HEK293 (cell line): ENCODE measurements at regions not wholly inside any gene's neighbourhood (a gene's known extent, or its start where the extent isn't known, plus 50 kb on each side); places are given as distances from the start of the nearest gene placed in this dataset.

Source experiments
- CTCF ChIA-PET: fragments of 350-600 bp; formaldehyde crosslinking; extraction: SDS; loops from one replicate; lab custom pipeline; 2021; ENCODE audit warnings: antibody characterized with exemption; lab: Yijun Ruan, JAX
- POLR2A ChIA-PET: fragments of 300-600 bp; formaldehyde crosslinking; extraction: SDS; loops from one replicate; lab custom pipeline; 2020; ENCODE audit warnings: antibody characterized with exemption, inconsistent platforms; lab: Yijun Ruan, JAX
- H3K27ac ChIP-seq: fragments of 200-500 bp; sonication (Bioruptor generic); 2 replicates; pipeline ENCODE4 v1.5.1; 2014; ENCODE audit warnings: low read depth, low read length, control low read depth, inconsistent platforms; ENCODE audit errors: extremely low read depth
- H3K36me3 ChIP-seq, 2 experiments: fragments of 200-500 bp in 1 of 2; sonication (Bioruptor generic) in 1 of 2; 1 replicate in 1 of 2; 2 replicates in 1 of 2; pipeline ENCODE4 v1.5.1; 2014 to 2017; ENCODE audit warnings: inconsistent platforms in 2 of 2, low read length in 2 of 2; ENCODE audit not compliant: control insufficient read depth in 2 of 2, insufficient read depth in 1 of 2
- H3K4me1 ChIP-seq: fragments of 200-500 bp; sonication (Bioruptor generic); 2 replicates; pipeline ENCODE4 v1.5.1; 2014; ENCODE audit warnings: mild to moderate bottlenecking, low read length, inconsistent platforms; ENCODE audit not compliant: control insufficient read depth, insufficient read depth
- H3K4me3 ChIP-seq: 2 replicates; pipeline ENCODE4 v1.5.1; 2011; ENCODE audit warnings: low read depth, mild to moderate bottlenecking, control low read depth, low read length, moderate library complexity
- H3K9me3 ChIP-seq: fragments of 200-500 bp; sonication (Bioruptor generic); 2 replicates; pipeline ENCODE4 v1.5.1; 2014; ENCODE audit warnings: low read depth, low read length, inconsistent platforms; ENCODE audit not compliant: control insufficient read depth, insufficient read depth
- BCL11A ChIP-seq: fragments of 450-650 bp; formaldehyde crosslinking; IDR thresholded peaks from 2 replicates; pipeline ENCODE4 v1.5.1; 2016; ENCODE audit warnings: low read depth, missing biosample characterization, missing genetic modification characterization
- HOXD13 ChIP-seq: sonication (generic); formaldehyde crosslinking; IDR thresholded peaks from 2 replicates; pipeline ENCODE4 v1.8.0; 2022; ENCODE audit warnings: missing genetic modification reagents, borderline replicate concordance
- KLF7 ChIP-seq: fragments of 450-650 bp; formaldehyde crosslinking; IDR thresholded peaks from 2 replicates; pipeline ENCODE4 v1.5.1; 2016; ENCODE audit warnings: missing biosample characterization, missing genetic modification characterization, borderline replicate concordance
- WT1 ChIP-seq: fragments of 450-650 bp; formaldehyde crosslinking; IDR thresholded peaks from 2 replicates; pipeline ENCODE4 v1.5.1; 2016; ENCODE audit warnings: missing biosample characterization, missing genetic modification characterization
- ZBTB48 ChIP-seq: fragments of 450-650 bp; formaldehyde crosslinking; IDR thresholded peaks from 2 replicates; pipeline ENCODE4 v1.5.1; 2016; ENCODE audit warnings: missing biosample characterization, missing genetic modification characterization
- ZEB2 ChIP-seq: fragments of 450-650 bp; formaldehyde crosslinking; IDR thresholded peaks from 2 replicates; pipeline ENCODE4 v1.5.1; 2016; ENCODE audit warnings: missing biosample characterization, missing genetic modification characterization
- ZFP37 ChIP-seq: fragments of 450-650 bp; formaldehyde crosslinking; IDR thresholded peaks from 2 replicates; pipeline ENCODE4 v1.5.1; 2016; ENCODE audit warnings: missing biosample characterization, missing genetic modification characterization
- ZFP41 ChIP-seq: fragments of 450-650 bp; formaldehyde crosslinking; IDR thresholded peaks from 2 replicates; pipeline ENCODE4 v1.5.1; 2016; ENCODE audit warnings: missing biosample characterization, missing genetic modification characterization, borderline replicate concordance
- ZNF184 ChIP-seq: fragments of 450-650 bp; IDR thresholded peaks from 2 replicates; pipeline ENCODE4 v1.5.1; 2018; ENCODE audit warnings: missing biosample characterization, mild to moderate bottlenecking, missing genetic modification characterization
- ZNF510 ChIP-seq: fragments of 450-650 bp; formaldehyde crosslinking; IDR thresholded peaks from 2 replicates; pipeline ENCODE4 v1.5.1; 2018; ENCODE audit warnings: mild to moderate bottlenecking, missing genetic modification characterization, missing biosample characterization; ENCODE audit not compliant: insufficient replicate concordance
- ZNF580 ChIP-seq: fragments of 450-650 bp; formaldehyde crosslinking; IDR thresholded peaks from 2 replicates; pipeline ENCODE4 v1.5.1; 2016; ENCODE audit warnings: missing biosample characterization, missing genetic modification characterization
- ZNF623 ChIP-seq: fragments of 450-650 bp; formaldehyde crosslinking; IDR thresholded peaks from 2 replicates; pipeline ENCODE4 v1.5.1; 2016; ENCODE audit warnings: missing biosample characterization, missing genetic modification characterization
- ZNF664 ChIP-seq: fragments of 450-650 bp; formaldehyde crosslinking; IDR thresholded peaks from 2 replicates; pipeline ENCODE4 v1.5.1; 2016; ENCODE audit warnings: missing biosample characterization, missing genetic modification characterization
- ZNF677 ChIP-seq: fragments of 450-650 bp; IDR thresholded peaks from 2 replicates; pipeline ENCODE4 v1.5.0; 2018; ENCODE audit warnings: missing biosample characterization, mild to moderate bottlenecking, missing genetic modification characterization, moderate library complexity
- ZSCAN23 ChIP-seq: fragments of 450-650 bp; formaldehyde crosslinking; IDR thresholded peaks from 2 replicates; pipeline ENCODE4 v1.5.1; 2016; ENCODE audit warnings: missing biosample characterization, missing genetic modification characterization
- ZSCAN5A ChIP-seq: fragments of 450-650 bp; formaldehyde crosslinking; IDR thresholded peaks from 2 replicates; pipeline ENCODE4 v1.5.1; 2016; ENCODE audit warnings: missing biosample characterization, missing genetic modification characterization
- TF ChIP-seq, protein P1 (sequence below): fragments of 450-650 bp; formaldehyde crosslinking; IDR thresholded peaks from 2 replicates; pipeline ENCODE4 v1.5.1; 2016; ENCODE audit warnings: missing biosample characterization, missing genetic modification characterization
- TF ChIP-seq, protein P2 (sequence below): fragments of 450-650 bp; formaldehyde crosslinking; IDR thresholded peaks from 2 replicates; pipeline ENCODE4 v1.5.1; 2016; ENCODE audit warnings: missing biosample characterization, missing genetic modification characterization
- TF ChIP-seq, protein P3 (sequence below): fragments of 450-650 bp; formaldehyde crosslinking; IDR thresholded peaks from 2 replicates; pipeline ENCODE4 v1.5.1; 2017; ENCODE audit warnings: missing biosample characterization, missing genetic modification characterization

GRCh38 chr7:25396668-25397067 is 168.4 kb upstream of the NPVF start (continued):
- TF ChIP-seq, protein P1, sequence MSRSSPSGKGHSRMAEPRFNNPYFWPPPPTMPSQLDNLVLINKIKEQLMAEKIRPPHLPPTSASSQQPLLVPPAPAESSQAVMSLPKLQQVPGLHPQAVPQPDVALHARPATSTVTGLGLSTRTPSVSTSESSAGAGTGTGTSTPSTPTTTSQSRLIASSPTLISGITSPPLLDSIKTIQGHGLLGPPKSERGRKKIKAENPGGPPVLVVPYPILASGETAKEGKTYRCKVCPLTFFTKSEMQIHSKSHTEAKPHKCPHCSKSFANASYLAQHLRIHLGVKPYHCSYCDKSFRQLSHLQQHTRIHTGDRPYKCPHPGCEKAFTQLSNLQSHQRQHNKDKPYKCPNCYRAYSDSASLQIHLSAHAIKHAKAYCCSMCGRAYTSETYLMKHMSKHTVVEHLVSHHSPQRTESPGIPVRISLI (tag by site-specific recombination): no peak
- TF ChIP-seq, protein P2, sequence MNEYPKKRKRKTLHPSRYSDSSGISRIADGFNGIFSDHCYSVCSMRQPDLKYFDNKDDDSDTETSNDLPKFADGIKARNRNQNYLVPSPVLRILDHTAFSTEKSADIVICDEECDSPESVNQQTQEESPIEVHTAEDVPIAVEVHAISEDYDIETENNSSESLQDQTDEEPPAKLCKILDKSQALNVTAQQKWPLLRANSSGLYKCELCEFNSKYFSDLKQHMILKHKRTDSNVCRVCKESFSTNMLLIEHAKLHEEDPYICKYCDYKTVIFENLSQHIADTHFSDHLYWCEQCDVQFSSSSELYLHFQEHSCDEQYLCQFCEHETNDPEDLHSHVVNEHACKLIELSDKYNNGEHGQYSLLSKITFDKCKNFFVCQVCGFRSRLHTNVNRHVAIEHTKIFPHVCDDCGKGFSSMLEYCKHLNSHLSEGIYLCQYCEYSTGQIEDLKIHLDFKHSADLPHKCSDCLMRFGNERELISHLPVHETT (tag by site-specific recombination): no peak
- TF ChIP-seq ZFP41 (no peak), ZNF510 (tag by site-specific recombination) (no peak), ZNF580 (tag by site-specific recombination) (no peak), ZNF664 (tag by site-specific recombination) (no peak), KLF7 (no peak), ZSCAN23 (tag by site-specific recombination) (no peak), ZNF677 (no peak), ZNF623 (no peak), ZFP37 (tag by site-specific recombination) (no peak)
- TF ChIP-seq, protein P3, sequence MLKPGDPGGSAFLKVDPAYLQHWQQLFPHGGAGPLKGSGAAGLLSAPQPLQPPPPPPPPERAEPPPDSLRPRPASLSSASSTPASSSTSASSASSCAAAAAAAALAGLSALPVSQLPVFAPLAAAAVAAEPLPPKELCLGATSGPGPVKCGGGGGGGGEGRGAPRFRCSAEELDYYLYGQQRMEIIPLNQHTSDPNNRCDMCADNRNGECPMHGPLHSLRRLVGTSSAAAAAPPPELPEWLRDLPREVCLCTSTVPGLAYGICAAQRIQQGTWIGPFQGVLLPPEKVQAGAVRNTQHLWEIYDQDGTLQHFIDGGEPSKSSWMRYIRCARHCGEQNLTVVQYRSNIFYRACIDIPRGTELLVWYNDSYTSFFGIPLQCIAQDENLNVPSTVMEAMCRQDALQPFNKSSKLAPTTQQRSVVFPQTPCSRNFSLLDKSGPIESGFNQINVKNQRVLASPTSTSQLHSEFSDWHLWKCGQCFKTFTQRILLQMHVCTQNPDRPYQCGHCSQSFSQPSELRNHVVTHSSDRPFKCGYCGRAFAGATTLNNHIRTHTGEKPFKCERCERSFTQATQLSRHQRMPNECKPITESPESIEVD (tag by site-specific recombination): no peak

DNA sequence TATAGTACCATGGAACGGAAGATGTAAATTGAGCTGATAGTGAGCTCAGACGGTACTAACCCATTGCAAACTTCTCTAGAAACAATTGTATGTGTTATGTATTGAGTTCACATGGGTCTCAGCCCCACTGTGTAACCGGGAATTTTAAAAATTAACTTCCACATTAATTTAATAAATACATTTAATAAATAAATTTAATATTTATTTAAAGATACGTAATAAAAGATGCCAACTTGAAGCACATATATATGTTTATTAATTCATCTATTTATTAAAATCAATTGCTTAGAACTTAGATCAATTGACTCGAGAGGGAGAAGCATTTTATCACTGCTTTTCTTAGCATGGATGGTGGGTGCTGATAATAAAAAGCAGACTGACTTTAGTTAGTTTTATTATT is 170.1 kb upstream of the NPVF start:
- no peak overlapping the region for H3K27ac ChIP-seq
- H3K4me3 ChIP-seq: no peak overlapping the region
- H3K9me3 ChIP-seq: no peaks in the 10 kb centered on the region
- peaks cover 2% of the 10 kb centered on the region; the same call in 1 of the 2 replicates for H3K4me1 ChIP-seq
- CTCF ChIA-PET: interaction anchor here (0.6 to 3.4 kb wide), 4 partner anchors 138 to 456 kb away, joined by 3 to 22 read pairs (median 3); no protein-coding TSS in a partner anchor
- TF ChIP-seq ZEB2 (tag by site-specific recombination): no peak
- TF ChIP-seq WT1 (tag by site-specific recombination): no peak
- no peak for TF ChIP-seq HOXD13 (CRISPR knock-in tag)
- no peak for TF ChIP-seq ZSCAN5A (tag by site-specific recombination)
- TF ChIP-seq ZBTB48 (tag by site-specific recombination): no peak
- no peak for TF ChIP-seq BCL11A (tag by site-specific recombination)
- no peak for TF ChIP-seq ZNF184
- POLR2A ChIA-PET: no interaction called here
- no peaks in the 10 kb centered on the region for H3K36me3 ChIP-seq
